Activated naive CD4-positive, alpha-beta T cell treated with anti-CD3 and anti-CD28 coated beads, Interleukin-2, amount 50 U/mL, for 24 hours (primary cell): ENCODE measurements at regions not wholly inside any gene's neighbourhood (a gene's known extent, or its start where the extent isn't known, plus 50 kb on each side); places are given as distances from the start of the nearest gene placed in this dataset.
"Not testable (repeated sequence)": the region's sequence is repeated elsewhere in the genome, so short reads cannot be mapped to it uniquely, and the experiment has no call there.

Experiments used
- H3K27ac Mint-ChIP-seq: one replicate; pipeline ENCODE4 v1.8.0; 2021; ENCODE audit warnings: mild to moderate bottlenecking, mixed read lengths
- H3K27me3 Mint-ChIP-seq: one replicate; pipeline ENCODE4 v1.8.0; 2021; ENCODE audit warnings: mixed read lengths
- H3K36me3 Mint-ChIP-seq: one replicate; pipeline ENCODE4 v1.8.0; 2021; ENCODE audit warnings: mixed read lengths
- H3K4me1 Mint-ChIP-seq: one replicate; pipeline ENCODE4 v1.8.0; 2021; ENCODE audit warnings: mixed read lengths
- H3K4me3 Mint-ChIP-seq: one replicate; pipeline ENCODE4 v1.8.0; 2021; ENCODE audit warnings: mild to moderate bottlenecking, mixed read lengths
- H3K9me3 Mint-ChIP-seq: one replicate; pipeline ENCODE4 v1.8.0; 2021; ENCODE audit warnings: mixed read lengths

DNA sequence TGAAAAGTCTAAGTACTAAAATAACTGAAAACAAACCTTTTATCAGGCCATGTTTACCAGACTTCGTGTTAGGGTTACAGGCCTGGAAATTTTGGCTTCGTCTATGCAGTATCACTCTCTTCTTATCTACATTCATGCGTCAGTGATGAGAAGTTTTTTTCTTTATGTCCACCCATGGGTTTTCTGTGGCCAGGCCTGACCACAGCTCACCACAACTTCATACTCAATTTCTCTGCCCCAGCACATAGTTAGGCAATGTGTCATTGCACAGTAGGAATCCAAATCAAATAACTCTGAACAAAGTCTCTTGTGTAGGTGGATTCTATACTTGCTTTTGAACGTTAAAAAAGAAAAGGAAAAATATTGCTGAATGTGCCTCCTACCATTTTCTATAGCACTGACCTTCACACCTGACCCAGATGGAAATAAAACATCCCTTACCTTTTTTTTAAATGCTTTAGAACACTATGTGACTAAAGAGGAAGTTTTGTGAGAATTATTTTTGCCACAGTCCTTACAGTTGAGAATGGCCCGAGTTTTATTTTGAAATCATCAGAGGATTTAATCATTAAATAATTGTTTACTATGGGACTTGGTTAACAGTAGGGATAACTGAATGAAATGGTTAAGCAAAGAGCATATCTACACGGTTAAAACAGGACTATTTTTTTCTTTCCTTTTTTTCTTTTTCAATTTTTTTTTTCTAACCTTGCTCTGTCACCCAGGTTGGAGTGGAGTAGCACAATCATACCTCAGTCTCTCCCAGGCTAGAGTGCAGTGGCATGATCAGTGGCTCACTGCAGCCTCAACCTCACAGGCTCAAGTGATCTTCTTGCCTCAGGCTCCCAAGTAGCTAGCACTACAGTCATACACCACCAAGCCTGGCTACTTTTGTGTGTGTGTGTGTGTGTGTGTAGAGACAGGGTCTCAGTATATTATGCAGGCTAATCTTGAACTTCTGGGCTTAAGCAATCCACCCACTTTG, 1247.0 kb upstream of the ACO1 start:
- H3K27ac Mint-ChIP-seq, result no peak overlapping the region
- peaks cover 11% of the 10 kb centered on the region for H3K4me1 Mint-ChIP-seq
- no peaks in the 10 kb centered on the region for H3K27me3 Mint-ChIP-seq
- no peak overlapping the region for H3K4me3 Mint-ChIP-seq
- no peaks in the 10 kb centered on the region for H3K9me3 Mint-ChIP-seq
- no peaks in the 10 kb centered on the region for H3K36me3 Mint-ChIP-seq

DNA sequence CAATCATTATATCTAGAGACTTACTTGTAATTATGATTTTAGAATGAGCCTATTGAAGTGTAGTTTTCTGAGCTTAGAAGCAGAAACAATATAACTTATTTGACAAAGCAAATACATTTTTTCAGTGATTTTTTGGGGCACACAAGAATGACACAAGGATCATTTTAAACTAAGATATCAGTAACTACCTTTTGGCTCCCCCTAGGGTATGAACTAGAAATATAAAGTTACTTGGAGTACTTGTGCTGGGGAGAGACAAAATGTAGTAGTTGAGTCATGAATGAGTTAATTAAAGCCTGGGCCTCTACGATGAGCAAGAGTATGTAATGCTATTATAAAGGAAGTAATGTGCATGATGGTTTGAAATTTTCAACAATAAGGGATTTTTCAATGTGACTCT, 1244.1 kb upstream of the ACO1 start:
- no peaks in the 10 kb centered on the region for H3K27me3 Mint-ChIP-seq
- H3K4me3 Mint-ChIP-seq, result no peak overlapping the region
- no peaks in the 10 kb centered on the region for H3K9me3 Mint-ChIP-seq
- no peak overlapping the region for H3K27ac Mint-ChIP-seq
- H3K36me3 Mint-ChIP-seq, result no peaks in the 10 kb centered on the region
- peaks cover 4% of the 10 kb centered on the region for H3K4me1 Mint-ChIP-seq

DNA sequence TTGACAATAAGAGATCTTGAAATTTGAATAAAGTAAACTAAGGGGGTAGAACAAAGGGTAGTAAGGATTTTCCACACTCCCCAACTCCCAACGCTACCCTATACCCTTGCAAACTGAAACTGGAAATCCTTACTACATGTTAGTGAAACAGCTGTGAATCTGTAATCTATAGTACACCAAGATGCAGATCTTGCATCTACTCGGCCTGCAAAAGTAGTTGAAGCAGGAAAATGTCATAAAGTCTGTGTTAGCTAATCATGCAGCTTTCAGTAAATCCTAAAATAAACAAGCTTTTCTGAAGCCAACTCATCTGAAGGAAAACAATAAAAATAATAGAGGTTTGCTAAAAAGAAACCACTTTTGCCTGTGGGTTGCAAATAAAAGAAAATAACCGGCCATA, 1242.0 kb upstream of the ACO1 start:
- no peak overlapping the region for H3K27ac Mint-ChIP-seq
- H3K4me3 Mint-ChIP-seq, result no peak overlapping the region
- no peaks in the 10 kb centered on the region for H3K36me3 Mint-ChIP-seq
- H3K27me3 Mint-ChIP-seq, result no peaks in the 10 kb centered on the region
- H3K9me3 Mint-ChIP-seq, result no peaks in the 10 kb centered on the region
- H3K4me1 Mint-ChIP-seq, result peaks cover 4% of the 10 kb centered on the region

DNA sequence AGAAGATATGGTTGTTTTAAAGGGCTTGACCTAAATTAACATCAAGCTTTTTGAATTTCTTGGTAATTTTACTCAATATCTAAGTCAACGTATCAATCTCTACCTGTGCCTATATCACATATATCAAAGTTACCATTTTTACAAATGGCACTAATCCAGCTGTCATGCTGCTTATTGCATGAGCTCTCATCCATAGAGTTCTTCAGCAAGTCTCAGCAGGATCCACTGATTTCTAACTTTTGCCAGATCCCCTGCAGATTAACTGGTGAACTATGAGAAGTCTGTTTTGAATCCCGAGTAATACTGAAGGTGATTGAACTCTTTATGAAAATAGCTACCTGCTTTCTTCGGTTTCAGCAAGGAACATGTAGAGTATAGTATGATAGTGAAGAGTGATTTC, 1239.8 kb upstream of the ACO1 start:
- Mint-ChIP-seq H3K27ac (no peak overlapping the region), H3K4me1 (peaks cover 4% of the 10 kb centered on the region), H3K9me3 (no peaks in the 10 kb centered on the region), H3K36me3 (no peaks in the 10 kb centered on the region), H3K27me3 (no peaks in the 10 kb centered on the region), H3K4me3 (no peak overlapping the region)

DNA sequence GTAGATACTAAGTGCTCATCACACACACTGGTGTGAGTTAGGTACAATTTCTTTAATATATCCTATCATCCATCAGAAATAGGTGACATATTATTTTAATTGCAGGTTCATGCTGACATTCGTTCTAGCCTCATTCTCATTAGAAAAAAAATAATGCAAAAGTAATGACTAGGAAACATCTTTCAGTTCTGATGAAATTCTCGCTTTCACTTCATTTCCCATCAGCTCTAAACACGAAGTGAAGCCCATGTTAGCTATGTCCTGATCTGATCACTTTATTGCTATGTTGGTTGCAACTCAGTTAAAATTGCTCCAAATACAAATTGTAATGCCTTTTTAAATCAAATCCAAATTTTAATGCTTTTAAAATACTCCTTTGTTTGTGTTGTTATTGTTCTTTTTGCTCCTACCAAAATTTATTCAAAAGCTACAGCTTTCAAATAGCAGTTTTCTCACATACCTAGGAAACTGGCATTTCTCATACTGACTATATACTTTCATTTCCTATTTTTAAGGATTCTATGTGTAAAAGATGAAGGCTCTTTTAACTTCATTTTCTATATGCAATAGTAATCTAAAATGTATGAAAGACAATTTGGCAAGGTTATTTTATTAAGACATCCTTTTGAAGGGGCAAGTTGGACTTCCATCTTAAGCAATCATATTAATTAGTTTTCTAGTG, 1237.8 kb upstream of the ACO1 start:
- Mint-ChIP-seq H3K27me3 (no peaks in the 10 kb centered on the region), H3K27ac (no peak overlapping the region), H3K9me3 (peaks cover 4% of the 10 kb centered on the region), H3K4me1 (peaks cover 4% of the 10 kb centered on the region), H3K36me3 (peaks cover 2% of the 10 kb centered on the region), H3K4me3 (no peak overlapping the region)

DNA sequence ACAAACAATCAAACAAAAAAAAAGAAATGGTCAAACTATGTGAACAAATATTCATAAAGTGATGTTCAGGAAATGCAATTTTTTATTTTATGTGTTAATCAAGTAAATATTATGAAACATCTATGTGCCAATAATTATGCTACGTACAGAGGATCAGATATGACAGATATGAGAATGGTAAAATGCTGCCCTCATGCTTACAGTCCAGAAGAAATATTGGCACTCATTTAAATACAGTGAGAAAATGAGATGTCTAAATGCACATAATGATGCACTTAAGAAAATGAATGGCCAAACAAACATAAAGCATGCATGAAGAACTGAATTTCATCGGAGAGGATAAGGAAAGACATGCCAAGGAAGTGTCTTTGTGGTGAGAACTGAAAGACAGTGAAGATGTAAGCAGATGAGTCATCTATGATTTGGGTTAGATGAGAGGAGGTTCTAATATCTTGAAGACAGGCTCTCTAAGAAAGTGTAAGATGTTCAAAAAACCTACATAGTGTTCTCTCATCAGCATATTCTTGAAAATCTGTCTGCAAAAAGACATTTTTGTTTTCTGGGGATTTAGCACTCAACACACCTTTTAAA, 1231.1 kb upstream of the ACO1 start:
- H3K9me3 Mint-ChIP-seq, result peaks cover 4% of the 10 kb centered on the region
- peaks cover 13% of the 10 kb centered on the region for H3K4me1 Mint-ChIP-seq
- no peaks in the 10 kb centered on the region for H3K27me3 Mint-ChIP-seq
- H3K4me3 Mint-ChIP-seq, result no peak overlapping the region
- no peak overlapping the region for H3K27ac Mint-ChIP-seq
- H3K36me3 Mint-ChIP-seq, result peaks cover 2% of the 10 kb centered on the region

DNA sequence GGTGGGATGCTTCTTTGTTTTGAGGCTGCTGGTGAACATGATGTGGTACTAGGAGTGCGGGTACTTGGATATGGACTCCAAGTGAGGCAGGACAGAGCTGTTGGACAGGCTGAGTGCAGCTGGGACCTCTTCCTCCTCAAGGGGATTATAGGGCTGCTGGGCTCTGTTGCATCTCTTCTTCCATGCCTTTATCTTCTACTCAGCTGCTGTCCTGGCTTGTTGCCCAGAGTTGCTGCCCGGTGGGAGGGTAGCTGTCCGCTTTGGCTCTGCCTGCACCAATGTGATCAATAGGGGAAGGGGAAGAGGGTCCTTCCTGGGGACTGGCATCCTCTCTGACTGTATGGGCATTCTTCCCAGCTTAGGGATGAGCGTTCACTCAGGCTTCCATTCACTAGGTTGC, 1217.9 kb upstream of the ACO1 start:
- Mint-ChIP-seq H3K9me3 (peaks cover 4% of the 10 kb centered on the region), H3K4me1 (no peaks in the 10 kb centered on the region), H3K27ac (no peak overlapping the region), H3K36me3 (no peaks in the 10 kb centered on the region), H3K4me3 (no peak overlapping the region), H3K27me3 (no peaks in the 10 kb centered on the region)

DNA sequence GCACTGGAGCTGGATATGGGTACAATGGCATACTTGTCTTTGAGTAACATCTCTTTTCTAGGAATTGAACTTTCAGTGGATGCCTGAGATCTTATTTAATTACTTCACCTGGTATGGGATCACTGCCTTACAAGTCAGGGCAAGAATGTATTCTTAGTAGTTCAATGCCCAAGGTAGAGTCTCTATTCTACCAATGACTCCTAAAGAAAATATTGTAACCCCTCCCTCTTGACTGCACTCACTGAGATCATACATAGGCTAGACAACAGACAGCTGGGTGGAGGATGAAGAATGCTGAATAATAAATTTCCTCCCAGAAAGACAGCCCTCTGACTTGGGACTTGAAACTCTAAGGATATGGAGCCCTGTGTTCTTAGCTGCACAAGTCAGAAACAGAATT, 1216.3 kb upstream of the ACO1 start:
- H3K27me3 Mint-ChIP-seq, result no peaks in the 10 kb centered on the region
- H3K4me1 Mint-ChIP-seq, result no peaks in the 10 kb centered on the region
- H3K27ac Mint-ChIP-seq, result no peak overlapping the region
- H3K4me3 Mint-ChIP-seq, result no peak overlapping the region
- peaks cover 1% of the 10 kb centered on the region for H3K36me3 Mint-ChIP-seq
- H3K9me3 Mint-ChIP-seq, result peaks cover 4% of the 10 kb centered on the region

DNA sequence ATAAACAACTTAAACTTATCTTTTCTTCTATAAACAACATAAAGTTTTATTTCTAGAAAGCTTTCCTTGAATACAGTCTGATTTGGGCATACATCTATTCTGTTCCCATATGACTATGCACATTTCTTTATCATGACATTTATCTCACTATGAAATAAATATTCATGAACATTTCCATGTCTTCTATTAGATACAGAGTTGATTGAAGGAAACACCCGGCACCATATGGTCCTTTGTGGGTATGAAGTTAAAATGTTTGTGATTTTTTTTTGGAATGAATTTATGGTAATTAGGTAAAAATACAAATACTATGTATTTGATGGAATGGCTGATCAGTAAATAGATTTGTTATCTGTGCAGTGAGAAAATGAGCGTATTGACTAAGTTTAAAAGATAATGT, 1209.8 kb upstream of the ACO1 start:
- Mint-ChIP-seq H3K9me3 (no peaks in the 10 kb centered on the region), H3K27me3 (no peaks in the 10 kb centered on the region), H3K36me3 (peaks cover 1% of the 10 kb centered on the region), H3K4me3 (no peak overlapping the region), H3K4me1 (peaks cover 3% of the 10 kb centered on the region), H3K27ac (no peak overlapping the region)

DNA sequence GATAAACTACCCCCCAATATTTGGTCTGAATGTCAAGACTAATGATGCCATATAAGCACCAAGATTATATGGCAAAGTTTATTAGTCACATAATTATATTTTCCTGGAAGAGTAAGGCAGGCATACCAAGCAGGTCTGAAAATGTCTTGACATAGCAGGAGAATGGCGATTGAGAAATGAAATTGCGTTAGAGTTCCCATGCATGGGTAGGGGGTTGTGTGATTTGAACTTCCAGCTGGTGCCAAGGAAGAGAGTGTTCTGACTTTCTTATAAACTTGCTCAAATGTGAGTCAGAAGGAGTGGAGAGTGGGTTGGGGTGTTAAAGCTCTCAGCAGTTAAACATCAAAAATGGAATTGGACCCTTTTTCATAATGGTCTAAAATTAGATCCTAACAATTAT, 1200.6 kb upstream of the ACO1 start:
- no peaks in the 10 kb centered on the region for H3K36me3 Mint-ChIP-seq
- H3K27me3 Mint-ChIP-seq, result no peaks in the 10 kb centered on the region
- no peak overlapping the region for H3K4me3 Mint-ChIP-seq
- no peaks in the 10 kb centered on the region for H3K4me1 Mint-ChIP-seq
- H3K27ac Mint-ChIP-seq, result no peak overlapping the region
- H3K9me3 Mint-ChIP-seq, result no peaks in the 10 kb centered on the region

DNA sequence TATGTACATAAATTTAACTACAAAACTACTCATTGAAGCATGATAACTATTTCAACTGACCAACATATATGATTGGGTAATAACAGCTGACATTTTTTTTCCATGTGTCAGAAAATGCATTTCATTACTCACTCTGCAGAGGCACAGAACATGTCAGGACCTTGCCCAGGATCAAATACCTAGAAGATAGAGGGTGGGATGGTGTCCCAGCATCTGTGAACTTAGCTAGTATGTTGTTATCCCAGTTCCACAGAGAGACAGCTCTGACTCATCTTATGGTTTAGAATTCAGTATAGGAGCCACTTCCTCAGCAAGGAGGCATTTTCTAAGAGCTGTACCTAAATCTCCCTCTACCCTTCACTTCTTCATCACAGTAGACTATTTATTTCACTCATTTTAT, 1198.6 kb upstream of the ACO1 start:
- no peaks in the 10 kb centered on the region for H3K27me3 Mint-ChIP-seq
- no peak overlapping the region for H3K4me3 Mint-ChIP-seq
- peak overlapping the region; percentile 1 for H3K27ac Mint-ChIP-seq
- H3K9me3 Mint-ChIP-seq, result no peaks in the 10 kb centered on the region
- H3K4me1 Mint-ChIP-seq, result no peaks in the 10 kb centered on the region
- H3K36me3 Mint-ChIP-seq, result no peaks in the 10 kb centered on the region

DNA sequence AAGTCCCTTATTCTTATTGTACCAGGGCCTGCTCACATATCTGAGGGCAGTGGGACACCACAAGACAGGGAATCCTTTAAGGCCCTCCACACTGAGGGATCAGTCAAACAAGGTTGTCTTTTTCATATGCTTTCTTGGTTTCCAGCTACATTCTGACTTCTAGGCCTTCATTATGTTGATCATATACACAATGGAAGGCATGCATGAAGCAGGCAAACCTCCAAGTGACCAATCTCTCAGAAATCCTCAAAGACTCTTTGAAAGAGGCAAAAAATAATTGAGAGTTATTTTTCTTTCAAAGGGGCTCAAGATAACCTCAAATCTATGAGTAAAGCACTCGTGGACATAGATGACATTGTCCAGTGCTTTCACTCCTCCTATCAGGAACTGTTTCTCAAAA, 1195.9 kb upstream of the ACO1 start:
- Mint-ChIP-seq H3K36me3 (no peaks in the 10 kb centered on the region), H3K4me1 (no peaks in the 10 kb centered on the region), H3K4me3 (no peak overlapping the region), H3K27me3 (no peaks in the 10 kb centered on the region), H3K27ac (no peak overlapping the region), H3K9me3 (no peaks in the 10 kb centered on the region)

DNA sequence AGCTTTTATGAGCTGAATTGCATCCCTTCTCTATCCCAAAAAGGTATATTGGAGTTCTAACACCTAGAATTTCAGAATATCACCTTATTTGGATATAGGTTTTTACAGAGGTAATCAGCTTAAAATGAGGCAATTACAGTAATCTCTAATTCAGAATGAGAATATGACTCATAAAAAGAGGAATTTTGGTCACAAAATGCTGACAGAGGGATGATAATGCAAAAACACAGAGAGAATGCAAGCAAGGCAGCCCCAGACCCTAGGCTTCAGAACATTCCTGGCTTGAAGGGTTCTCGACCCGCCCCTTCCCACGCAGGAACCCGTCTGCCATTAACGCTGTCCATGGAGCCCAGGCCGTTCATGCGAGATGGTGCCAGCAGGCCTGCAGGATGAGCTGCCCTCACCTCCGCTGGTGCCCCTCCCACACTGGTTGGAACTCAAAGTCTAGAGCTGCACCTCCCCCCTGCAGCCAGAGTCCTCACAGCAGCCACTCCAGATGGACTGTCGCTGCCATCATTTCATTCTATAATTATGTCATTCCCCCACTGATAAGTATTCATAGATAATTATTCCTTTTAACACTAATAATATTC, 1173.4 kb upstream of the ACO1 start:
- Mint-ChIP-seq H3K4me1 (peaks cover 48% of the 10 kb centered on the region), H3K9me3 (peaks cover 6% of the 10 kb centered on the region), H3K27ac (peak overlapping the region; percentile 42), H3K4me3 (no peak overlapping the region), H3K27me3 (no peaks in the 10 kb centered on the region), H3K36me3 (peaks cover 2% of the 10 kb centered on the region)

DNA sequence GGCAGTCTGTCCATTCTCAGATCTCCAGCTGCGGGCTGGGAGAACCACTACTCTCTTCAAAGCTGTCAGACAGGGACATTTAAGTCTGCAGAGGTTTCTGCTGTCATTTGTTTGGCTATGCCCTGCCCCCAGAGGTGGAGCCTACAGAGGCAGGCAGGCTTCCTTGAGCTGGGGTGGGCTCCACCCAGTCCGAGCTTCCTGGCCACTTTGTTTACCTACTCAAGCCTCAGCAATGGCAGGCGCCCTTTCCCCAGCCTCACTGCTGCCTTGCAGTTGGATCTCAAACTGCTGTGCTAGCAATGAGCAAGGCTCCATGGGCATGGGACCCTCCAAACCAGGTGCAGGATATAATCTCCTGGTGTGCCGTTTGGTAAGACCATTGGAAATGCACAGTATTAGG, 1154.5 kb upstream of the ACO1 start:
- not testable (repeated sequence) for H3K27ac Mint-ChIP-seq, H3K27me3 Mint-ChIP-seq, H3K4me3 Mint-ChIP-seq, H3K36me3 Mint-ChIP-seq, H3K4me1 Mint-ChIP-seq, H3K9me3 Mint-ChIP-seq

DNA sequence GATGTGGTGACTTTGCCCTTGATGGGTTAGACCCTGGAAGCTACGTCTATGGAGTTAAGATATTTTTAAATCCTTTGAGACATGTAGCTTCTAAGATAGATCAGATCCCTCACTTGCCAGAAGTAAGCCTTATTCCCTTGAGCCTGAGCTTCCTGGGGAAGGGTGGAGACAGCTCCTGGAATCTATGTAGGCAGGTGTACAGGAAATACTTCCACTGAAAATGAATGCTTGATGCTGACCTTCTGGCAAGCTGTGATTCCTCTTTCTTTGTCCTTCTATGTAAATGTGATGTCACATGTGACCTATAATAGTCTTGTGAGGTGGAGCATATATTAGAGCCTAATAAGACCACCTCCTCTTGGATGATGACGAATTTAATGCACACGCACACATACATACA, 1152.0 kb upstream of the ACO1 start:
- peaks cover 4% of the 10 kb centered on the region for H3K36me3 Mint-ChIP-seq

DNA sequence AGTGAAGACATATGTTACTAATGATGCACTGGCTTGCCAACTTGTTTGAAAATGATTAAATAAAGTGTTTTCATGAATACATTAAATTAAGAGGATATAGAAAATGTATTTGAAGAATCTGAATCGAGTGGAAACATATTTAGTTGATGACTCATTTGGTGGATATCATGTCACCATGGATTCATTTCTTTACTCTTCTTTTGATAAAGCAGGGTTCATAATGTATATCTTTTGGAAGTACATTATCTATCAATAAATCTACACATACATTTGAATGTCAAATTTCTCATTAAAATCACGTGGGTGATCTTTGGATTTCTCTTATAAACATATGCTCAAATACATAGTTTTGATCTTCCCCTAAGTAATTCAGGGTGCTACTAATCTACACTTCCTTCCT, 1148.1 kb upstream of the ACO1 start:
- Mint-ChIP-seq H3K4me1 (peaks cover 27% of the 10 kb centered on the region), H3K36me3 (no peaks in the 10 kb centered on the region)

More for the DNA sequence above, 1152.0 kb upstream of the ACO1 start:
- H3K27me3 Mint-ChIP-seq, result no peaks in the 10 kb centered on the region
- peaks cover 18% of the 10 kb centered on the region for H3K4me1 Mint-ChIP-seq
- no peak overlapping the region for H3K27ac Mint-ChIP-seq
- H3K4me3 Mint-ChIP-seq, result no peak overlapping the region
- H3K9me3 Mint-ChIP-seq, result peaks cover 7% of the 10 kb centered on the region

More for the DNA sequence above, 1148.1 kb upstream of the ACO1 start:
- H3K9me3 Mint-ChIP-seq, result no peaks in the 10 kb centered on the region
- no peak overlapping the region for H3K4me3 Mint-ChIP-seq
- no peak overlapping the region for H3K27ac Mint-ChIP-seq
- no peaks in the 10 kb centered on the region for H3K27me3 Mint-ChIP-seq
